ENCODE measurements at regions not wholly inside any gene's neighbourhood (a gene's known extent, or its start where the extent isn't known, plus 50 kb on each side); places are given as distances from the start of the nearest gene placed in this dataset.
A peak's percentile ranks its signal among the peaks of the same experiment; 100 is the strongest.

DNA sequence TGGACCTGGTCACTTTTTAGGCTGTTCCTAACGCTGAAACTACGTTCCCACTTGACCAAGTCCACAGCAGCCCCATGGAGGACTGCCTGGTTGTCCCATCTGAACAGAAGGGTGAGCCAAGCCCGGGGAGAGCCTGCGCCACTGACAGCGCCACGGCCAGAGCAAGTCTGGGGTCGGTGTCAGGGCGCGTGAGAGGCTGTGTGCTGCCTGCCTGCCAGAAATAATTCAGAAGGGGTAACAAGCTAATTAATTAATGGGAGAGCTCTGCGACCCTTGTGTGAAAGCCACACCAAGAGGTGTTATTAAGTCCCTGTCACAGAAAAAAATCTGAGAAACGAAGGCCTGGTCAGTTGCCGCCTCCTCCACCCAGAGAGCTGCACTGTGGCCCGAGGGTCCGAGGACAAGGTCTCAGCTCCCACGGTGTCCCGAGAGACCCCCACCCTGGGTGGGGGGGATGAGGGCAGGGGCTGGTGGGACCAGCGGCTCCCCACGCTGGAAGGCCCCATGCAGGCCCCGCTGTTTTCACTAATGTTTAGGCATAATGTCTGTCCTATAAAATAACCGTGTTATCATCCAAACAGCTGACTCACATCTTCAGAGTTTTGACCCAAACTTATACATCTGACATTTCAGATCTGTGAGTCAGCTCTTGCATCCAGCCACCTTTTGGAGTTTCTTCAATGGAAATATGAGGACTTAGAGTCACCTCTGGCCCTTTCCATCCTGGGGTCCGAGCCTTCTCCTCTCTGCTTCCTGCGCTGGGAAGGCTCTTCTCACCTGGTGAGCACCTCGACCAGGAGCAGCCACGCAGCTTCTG lies 58.5 kb downstream of the DLL1 start:
- peak overlapping the region; percentile 34 for H3K27ac ChIP-seq
- H3K27me3 ChIP-seq (ENCODE audit: insufficient read depth, low read depth, severe bottlenecking), result no peaks in the 10 kb centered on the region
- TF ChIP-seq, protein P1, sequence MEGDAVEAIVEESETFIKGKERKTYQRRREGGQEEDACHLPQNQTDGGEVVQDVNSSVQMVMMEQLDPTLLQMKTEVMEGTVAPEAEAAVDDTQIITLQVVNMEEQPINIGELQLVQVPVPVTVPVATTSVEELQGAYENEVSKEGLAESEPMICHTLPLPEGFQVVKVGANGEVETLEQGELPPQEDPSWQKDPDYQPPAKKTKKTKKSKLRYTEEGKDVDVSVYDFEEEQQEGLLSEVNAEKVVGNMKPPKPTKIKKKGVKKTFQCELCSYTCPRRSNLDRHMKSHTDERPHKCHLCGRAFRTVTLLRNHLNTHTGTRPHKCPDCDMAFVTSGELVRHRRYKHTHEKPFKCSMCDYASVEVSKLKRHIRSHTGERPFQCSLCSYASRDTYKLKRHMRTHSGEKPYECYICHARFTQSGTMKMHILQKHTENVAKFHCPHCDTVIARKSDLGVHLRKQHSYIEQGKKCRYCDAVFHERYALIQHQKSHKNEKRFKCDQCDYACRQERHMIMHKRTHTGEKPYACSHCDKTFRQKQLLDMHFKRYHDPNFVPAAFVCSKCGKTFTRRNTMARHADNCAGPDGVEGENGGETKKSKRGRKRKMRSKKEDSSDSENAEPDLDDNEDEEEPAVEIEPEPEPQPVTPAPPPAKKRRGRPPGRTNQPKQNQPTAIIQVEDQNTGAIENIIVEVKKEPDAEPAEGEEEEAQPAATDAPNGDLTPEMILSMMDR (IDR thresholded peaks at IDR 0.05; ENCODE audit: low read depth, low read length), result no peak
- no peak for DNase-seq
- no peaks in the 10 kb centered on the region for H3K9me3 ChIP-seq (ENCODE audit: severe bottlenecking)
- H3K36me3 ChIP-seq, result no peaks in the 10 kb centered on the region
- no peak overlapping the region for H3K4me3 ChIP-seq (ENCODE audit: low read depth, low read length)

DNA sequence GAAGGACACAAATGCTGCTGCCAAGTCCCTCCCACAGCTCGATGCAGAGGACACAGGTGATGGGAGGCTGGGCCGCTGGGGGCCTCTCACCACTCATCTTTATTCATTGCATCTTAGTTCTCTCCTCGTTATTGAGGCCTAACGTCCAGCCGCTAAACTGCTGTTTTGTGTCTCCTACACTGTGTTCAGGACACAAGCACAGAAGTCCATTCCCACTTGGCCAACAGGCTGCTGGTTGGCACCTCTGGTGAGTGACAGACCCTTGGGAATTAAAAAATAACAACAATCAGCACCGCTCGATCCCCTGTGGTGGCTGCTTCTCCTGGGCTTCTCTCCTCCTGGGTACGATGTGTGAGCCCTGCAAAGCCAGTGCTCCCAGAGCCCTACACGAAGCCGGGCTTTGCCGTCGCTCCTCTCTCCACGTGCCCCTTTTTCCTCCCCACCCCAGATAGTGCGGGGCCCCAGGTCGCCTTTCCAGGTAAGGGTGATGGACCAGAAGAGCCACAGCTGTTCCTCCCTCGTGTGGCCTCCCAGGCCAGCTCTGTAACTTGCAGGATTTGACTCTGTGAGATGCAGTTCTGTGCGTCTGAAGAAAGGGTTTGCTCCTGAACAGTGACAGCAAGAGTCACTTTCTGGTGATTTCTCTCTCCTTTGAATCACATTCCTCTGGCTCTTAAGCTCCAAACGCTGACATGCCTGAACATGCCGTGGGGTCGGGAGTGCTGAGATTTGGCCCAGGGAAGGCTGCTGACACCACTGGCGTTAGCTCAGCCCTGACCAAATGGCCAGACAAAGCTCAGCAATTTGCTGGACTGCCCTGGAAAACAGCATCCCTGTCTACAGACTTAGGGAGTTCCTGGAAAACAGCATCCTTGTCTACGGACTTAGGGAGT lies 59.3 kb downstream of the DLL1 start:
- no peaks in the 10 kb centered on the region for H3K9me3 ChIP-seq (ENCODE audit: severe bottlenecking)
- H3K27me3 ChIP-seq (ENCODE audit: insufficient read depth, low read depth, severe bottlenecking), result no peaks in the 10 kb centered on the region
- no peaks in the 10 kb centered on the region for H3K36me3 ChIP-seq
- H3K27ac ChIP-seq, result peak overlapping the region; percentile 34
- TF ChIP-seq, protein P1 (IDR thresholded peaks at IDR 0.05; ENCODE audit: low read depth, low read length), result no peak
- DNase-seq, result peak; percentile 50
- no peak overlapping the region for H3K4me3 ChIP-seq (ENCODE audit: low read depth, low read length)

DNA sequence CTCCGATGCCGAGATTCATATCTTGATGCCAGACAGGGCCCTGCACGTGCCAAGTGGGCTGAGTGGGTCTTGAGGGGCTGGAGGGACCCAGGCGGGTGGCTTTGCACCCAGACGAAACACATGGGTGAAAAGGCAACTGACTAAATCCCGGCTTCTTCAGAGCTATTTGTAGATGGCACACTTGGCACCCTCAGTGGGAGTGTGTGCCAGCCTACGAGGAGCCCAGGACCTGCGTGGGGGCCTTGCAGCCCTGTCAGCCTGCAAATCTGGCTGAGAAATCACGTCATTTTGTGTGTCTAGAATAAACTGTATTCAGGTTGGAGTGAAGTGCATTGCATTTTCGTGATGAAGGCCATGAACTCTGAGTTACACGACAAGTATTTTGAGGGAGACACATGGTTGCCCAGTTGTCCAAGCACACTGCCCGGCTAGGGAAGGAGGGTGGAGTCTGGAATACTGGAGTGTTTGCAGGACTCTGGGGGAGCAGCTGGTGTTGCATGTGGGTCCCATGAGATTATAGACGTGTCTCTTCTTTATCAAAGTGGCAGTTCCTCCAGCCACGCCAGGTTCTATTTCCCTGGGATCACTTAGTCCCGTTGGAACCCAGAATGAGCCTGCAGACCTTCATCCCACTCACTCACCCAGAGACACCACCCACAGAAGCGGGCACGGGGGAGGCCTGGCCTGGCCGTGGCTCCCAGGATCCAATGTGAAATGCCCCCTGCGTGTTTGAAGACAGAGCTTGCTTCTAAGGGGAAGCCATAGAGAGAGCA lies 60.2 kb downstream of the DLL1 start:
- Histone ChIP-seq H3K27ac (no peak overlapping the region; the same call in 1 of the 2 replicates), H3K36me3 (no peaks in the 10 kb centered on the region), H3K9me3 (ENCODE audit: severe bottlenecking) (no peaks in the 10 kb centered on the region), H3K27me3 (ENCODE audit: insufficient read depth, low read depth, severe bottlenecking) (no peaks in the 10 kb centered on the region), H3K4me3 (ENCODE audit: low read depth, low read length) (no peak overlapping the region)
- no peak for DNase-seq
- TF ChIP-seq, protein P1 (IDR thresholded peaks at IDR 0.05; ENCODE audit: low read depth, low read length), result no peak

DNA sequence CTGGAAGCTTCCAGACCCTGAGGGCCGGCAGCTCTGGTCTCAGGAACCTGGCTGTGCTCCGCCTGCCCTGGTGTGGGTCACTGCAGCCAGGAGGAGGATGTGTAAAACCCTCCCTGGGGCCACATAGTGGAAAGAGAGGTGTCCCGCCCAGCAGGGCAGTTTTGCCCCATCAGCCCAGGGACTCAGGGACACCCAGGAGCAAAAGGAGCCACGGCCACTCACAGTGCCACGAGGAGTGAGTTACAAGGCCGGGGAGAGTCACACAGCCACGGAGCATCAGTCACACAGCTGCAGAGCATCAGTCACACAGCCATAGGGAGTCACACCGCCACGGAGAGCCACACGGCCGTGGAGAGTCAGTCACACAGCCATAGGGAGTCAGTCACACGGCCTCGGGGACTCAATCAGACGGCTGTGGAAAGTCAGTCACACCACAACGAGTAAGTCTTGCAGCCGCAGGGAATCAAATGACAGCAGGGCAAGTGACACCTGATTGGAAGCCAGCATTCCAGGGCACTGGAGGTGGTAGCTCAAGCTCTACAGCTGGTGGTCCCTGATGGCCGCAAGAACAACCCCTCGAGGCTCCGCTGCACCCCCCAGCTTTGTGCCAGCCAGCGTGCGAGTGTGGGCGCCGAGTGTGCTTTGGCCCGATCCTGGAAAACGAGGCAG lies 60.9 kb downstream of the DLL1 start:
- no peak overlapping the region for H3K4me3 ChIP-seq (ENCODE audit: low read depth, low read length)
- no peak overlapping the region for H3K27ac ChIP-seq
- H3K27me3 ChIP-seq (ENCODE audit: insufficient read depth, low read depth, severe bottlenecking), result no peaks in the 10 kb centered on the region
- TF ChIP-seq, protein P1 (IDR thresholded peaks at IDR 0.05; ENCODE audit: low read depth, low read length), result no peak
- no peaks in the 10 kb centered on the region for H3K9me3 ChIP-seq (ENCODE audit: severe bottlenecking)
- H3K36me3 ChIP-seq, result no peaks in the 10 kb centered on the region
- DNase-seq, result no peak

DNA sequence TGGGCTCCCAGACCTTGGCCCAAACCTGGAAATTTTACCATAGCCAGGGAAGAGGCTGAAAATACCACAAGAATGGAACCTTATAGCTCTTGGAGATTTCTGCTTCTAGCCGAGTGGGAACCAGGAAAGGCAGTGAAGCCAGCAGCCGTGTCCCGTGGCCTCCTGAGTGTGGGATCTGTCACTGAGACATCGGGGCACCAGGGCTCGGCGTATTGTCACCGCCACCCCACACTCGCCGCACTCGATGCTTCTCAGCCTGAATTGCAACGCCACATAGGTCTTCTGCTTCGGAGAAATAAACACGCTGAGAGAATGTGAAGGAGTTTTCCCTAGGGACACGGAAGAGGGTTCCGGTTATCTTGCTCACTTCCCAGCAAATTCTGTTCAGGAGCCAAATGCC lies 61.5 kb downstream of the DLL1 start:
- Histone ChIP-seq H3K36me3 (no peaks in the 10 kb centered on the region), H3K9me3 (ENCODE audit: severe bottlenecking) (no peaks in the 10 kb centered on the region), H3K27ac (no peak overlapping the region), H3K4me3 (ENCODE audit: low read depth, low read length) (no peak overlapping the region), H3K27me3 (ENCODE audit: insufficient read depth, low read depth, severe bottlenecking) (no peaks in the 10 kb centered on the region)
- TF ChIP-seq, protein P1 (IDR thresholded peaks at IDR 0.05; ENCODE audit: low read depth, low read length), result no peak
- no peak for DNase-seq
